IMR-90 (cell line): ENCODE measurements at regions not wholly inside any gene's neighbourhood (a gene's known extent, or its start where the extent isn't known, plus 50 kb on each side); places are given as distances from the start of the nearest gene placed in this dataset.

Experiments
- ATAC-seq: fragments of 200-7000 bp; cut with Tn5 transposase; 2 replicates; pipeline ENCODE4 v1.9.1; 2020; ENCODE audit warnings: low read depth, mild to moderate bottlenecking, moderate library complexity
- BruUV-seq: library from RNA; stranded (reverse); fragments of 400-500 nt; replicated peaks from 2 replicates; lab custom pipeline; 2021; lab: Mats Ljungman, UMichigan
- CTCF ChIA-PET: fragments of 300-600 bp; formaldehyde crosslinking; extraction: SDS; loops from one replicate; lab custom pipeline; 2021; ENCODE audit warnings: antibody characterized with exemption; lab: Yijun Ruan, JAX
- POLR2A ChIA-PET: fragments of 300-600 bp; sonication (Branson Sonifier 250); formaldehyde crosslinking; loops from one replicate; lab custom pipeline; 2022; ENCODE audit warnings: antibody characterized with exemption; ENCODE audit not compliant: unreplicated experiment; lab: Charles Lee
- DNase-seq: peaks from one replicate; pipeline ENCODE4 v3.0.0; 2013
- H2AFZ ChIP-seq: replicated peaks from 2 replicates; pipeline ENCODE3; 2013; ENCODE audit warnings: low read length, mild to moderate bottlenecking; ENCODE audit not compliant: poor library complexity
- H2AK5ac ChIP-seq: 2 replicates; pipeline ENCODE4 v1.6.1; 2013; ENCODE audit warnings: low read depth, low read length, inconsistent platforms
- H2AK9ac ChIP-seq: replicated peaks from 2 replicates; pipeline ENCODE3; 2013; ENCODE audit warnings: mild to moderate bottlenecking, low read depth, low read length, moderate library complexity; ENCODE audit not compliant: poor library complexity
- H2BK120ac ChIP-seq: 2 replicates; pipeline ENCODE4 v1.6.1; 2013; ENCODE audit warnings: low read depth, low read length, inconsistent platforms
- H2BK15ac ChIP-seq: 3 replicates; pipeline ENCODE4 v1.6.1; 2013; ENCODE audit warnings: low read depth, low read length, inconsistent platforms
- H2BK20ac ChIP-seq: 2 replicates; pipeline ENCODE4 v1.6.1; 2013; ENCODE audit warnings: low read depth, mild to moderate bottlenecking, inconsistent platforms, low read length, moderate library complexity
- H2BK5ac ChIP-seq: 2 replicates; pipeline ENCODE4 v1.6.1; 2013; ENCODE audit warnings: mild to moderate bottlenecking, low read depth, low read length, inconsistent platforms; ENCODE audit not compliant: poor library complexity, severe bottlenecking
- H3K14ac ChIP-seq: replicated peaks from 2 replicates; pipeline ENCODE4 v1.6.1; 2013; ENCODE audit warnings: low read depth, low read length, inconsistent platforms
- H3K18ac ChIP-seq: 2 replicates; pipeline ENCODE4 v1.6.1; 2013; ENCODE audit warnings: low read depth, low read length, control low read depth
- H3K23ac ChIP-seq: 2 replicates; pipeline ENCODE4 v1.6.1; 2013; ENCODE audit warnings: low read depth, low read length, inconsistent platforms
- H3K27ac ChIP-seq: 2 replicates; pipeline ENCODE4 v1.5.1; 2013; ENCODE audit warnings: mild to moderate bottlenecking, control low read depth, low read length; ENCODE audit not compliant: insufficient read depth
- H3K27me3 ChIP-seq: 2 replicates; pipeline ENCODE4 v1.6.1; 2013; ENCODE audit warnings: low read length; ENCODE audit not compliant: control insufficient read depth, insufficient read depth
- H3K36me3 ChIP-seq: 2 replicates; pipeline ENCODE4 v1.6.1; 2013; ENCODE audit warnings: low read length, mixed read lengths; ENCODE audit not compliant: control insufficient read depth, insufficient read depth
- H3K4ac ChIP-seq: 2 replicates; pipeline ENCODE4 v1.6.1; 2013; ENCODE audit warnings: low read depth, low read length, inconsistent platforms
- H3K4me1 ChIP-seq: 2 replicates; pipeline ENCODE4 v1.6.1; 2013; ENCODE audit warnings: low read length, mixed read lengths; ENCODE audit not compliant: control insufficient read depth, insufficient read depth
- H3K4me2 ChIP-seq: 2 replicates; pipeline ENCODE4 v1.6.1; 2013; ENCODE audit warnings: low read depth, mild to moderate bottlenecking, control low read depth, low read length, moderate library complexity
- H3K4me3 ChIP-seq: 2 replicates; pipeline ENCODE4 v1.5.1; 2013; ENCODE audit warnings: low read depth, mild to moderate bottlenecking, control low read depth, low read length, moderate library complexity; ENCODE audit not compliant: insufficient read depth
- H3K56ac ChIP-seq: 2 replicates; pipeline ENCODE4 v1.6.1; 2013; ENCODE audit warnings: low read length, inconsistent platforms; ENCODE audit not compliant: insufficient read depth; ENCODE audit errors: extremely low read depth
- H3K79me1 ChIP-seq, 2 experiments: 2 replicates each; pipeline ENCODE4 v1.6.1; 2013; ENCODE audit warnings: low read length in 2 of 2, inconsistent platforms in 1 of 2, low read depth in 1 of 2
- H3K9ac ChIP-seq: 2 replicates; pipeline ENCODE4 v1.6.1; 2013; ENCODE audit warnings: low read depth, low read length, control low read depth
- H3K9me1 ChIP-seq: 2 replicates; pipeline ENCODE4 v1.6.1; 2013; ENCODE audit warnings: low read length, inconsistent platforms; ENCODE audit not compliant: insufficient read depth
- H3K9me3 ChIP-seq: 2 replicates; pipeline ENCODE4 v1.6.1; 2013; ENCODE audit warnings: low read length; ENCODE audit not compliant: control insufficient read depth, insufficient read depth
- H4K20me1 ChIP-seq: 2 replicates; pipeline ENCODE4 v1.6.1; 2013; ENCODE audit warnings: low read length, inconsistent platforms; ENCODE audit not compliant: insufficient read depth
- H4K5ac ChIP-seq: 2 replicates; pipeline ENCODE4 v1.6.1; 2013; ENCODE audit warnings: mild to moderate bottlenecking, low read depth, low read length, control low read depth
- H4K8ac ChIP-seq, 2 experiments: 2 replicates each; pipeline ENCODE4 v1.6.1; 2013; ENCODE audit warnings: low read depth in 2 of 2, low read length in 2 of 2, control low read depth in 1 of 2, inconsistent platforms in 1 of 2
- H4K91ac ChIP-seq: 2 replicates; pipeline ENCODE4 v1.6.1; 2013; ENCODE audit warnings: low read depth, low read length, inconsistent platforms; ENCODE audit not compliant: insufficient read depth
- FOS ChIP-seq: fragments of 150-350 bp; IDR thresholded peaks from 2 replicates; pipeline ENCODE4 v1.6.1; 2016; ENCODE audit warnings: low read depth, low read length
- WGBS, 2 experiments: methylation state at CpG; one replicate each; pipeline versions ENCODE4 v1.1.5 to v1.1.7; 2013; ENCODE audit warnings: missing lambda C conversion rate in 2 of 2; ENCODE audit not compliant: insufficient read length in 1 of 2; ENCODE audit errors: extremely low coverage in 2 of 2; 5-methylcytosine and 5-hydroxymethylcytosine counted together
- dilution Hi-C: fragments of 300-500 bp; cut with HindIII; formaldehyde crosslinking; loops from one replicate; pipeline ENCODE4 v1.14.3; 2018; ENCODE audit warnings: low sequenced_read_pairs; ENCODE audit not compliant: unreplicated experiment
- in situ Hi-C: fragments of 300-500 bp; cut with MboI; formaldehyde crosslinking; loops from 3 replicates; pipeline ENCODE4 v1.14.3; 2019; ENCODE audit warnings: low sequenced_read_pairs, inconsistent platforms, mixed read lengths
- intact Hi-C: fragments of 100-400 bp; cut with micrococcal nuclease; formaldehyde crosslinking; loops from 2 replicates; pipeline ENCODE4 v1.10.0; 2022

GRCh38 chr2:48070415-48070814 lies 164.1 kb upstream of the FBXO11 start:
- Histone ChIP-seq H2BK120ac (no peak overlapping the region), H4K8ac (no peak overlapping the region), H3K79me1 (no peaks in the 10 kb centered on the region), H3K56ac (no peak overlapping the region), H3K4me2 (no peak overlapping the region), H3K4me1 (no peaks in the 10 kb centered on the region), H3K36me3 (no peaks in the 10 kb centered on the region), H3K9ac (no peak overlapping the region), H3K14ac (no peak overlapping the region), H3K27ac (no peak overlapping the region), H2AFZ (no peak overlapping the region), H3K27me3 (peaks cover 15% of the 10 kb centered on the region), H2AK5ac (no peak overlapping the region), H3K9me1 (no peaks in the 10 kb centered on the region), H3K23ac (no peak overlapping the region), H3K18ac (no peak overlapping the region), H3K4ac (no peak overlapping the region), H2AK9ac (no peak overlapping the region), H4K5ac (no peak overlapping the region), H3K4me3 (no peak overlapping the region), H2BK20ac (no peak overlapping the region), H3K9me3 (no peaks in the 10 kb centered on the region), H2BK5ac (no peak overlapping the region), H4K91ac (no peak overlapping the region), H2BK15ac (no peak overlapping the region), H4K20me1 (no peaks in the 10 kb centered on the region)
- no TSS peak for BruUV-seq
- POLR2A ChIA-PET: no interaction called here
- TF ChIP-seq FOS: no peak
- ATAC-seq: no peak
- intact Hi-C loops: no loop called here
- CTCF ChIA-PET: no interaction called here
- WGBS, 2 experiments: 67% methylated on average over 1 of the region's 3 CpGs; no CpG with 5 or more reads in 1 of the 2 experiments
- dilution Hi-C loops: no loop called here
- no peak for DNase-seq
- in situ Hi-C loops: loop anchor here (10.0 kb wide), 1 partner anchor 126 kb away; no protein-coding TSS in a partner anchor
